ENCODE measurements at regions not wholly inside any gene's neighbourhood (a gene's known extent, or its start where the extent isn't known, plus 50 kb on each side); places are given as distances from the start of the nearest gene placed in this dataset.

GRCh38 chr5:166980666-166981065 lies 1310.8 kb upstream of the WWC1 start:
- DNase-seq (ENCODE audit: low spot score) = no peak

- DNase-seq (ENCODE audit: low spot score) = no peak
Observed at GRCh38 chr5:166982226-166982625, 1309.2 kb upstream of the WWC1 start.

- no peak for DNase-seq (ENCODE audit: low spot score)
Observed at GRCh38 chr5:166991601-166992000, 1299.8 kb upstream of the WWC1 start.

GRCh38 chr5:166992108-166992507 lies 1299.3 kb upstream of the WWC1 start:
- DNase-seq (ENCODE audit: low spot score) = no peak

GRCh38 chr5:166992874-166993722 lies 1298.3 kb upstream of the WWC1 start:
- DNase-seq (ENCODE audit: low spot score) = no peak

- DNase-seq (ENCODE audit: low spot score) = no peak
Observed at GRCh38 chr5:166994226-166994625, 1297.2 kb upstream of the WWC1 start.

GRCh38 chr5:167001246-167001645 lies 1290.2 kb upstream of the WWC1 start:
- no peak for DNase-seq (ENCODE audit: low spot score)

GRCh38 chr5:167008705-167009104 lies 1282.7 kb upstream of the WWC1 start:
- DNase-seq (ENCODE audit: low spot score) = no peak

GRCh38 chr5:167011196-167011595 lies 1280.2 kb upstream of the WWC1 start:
- DNase-seq (ENCODE audit: low spot score) = no peak

GRCh38 chr5:167012123-167013034 lies 1279.1 kb upstream of the WWC1 start:
- no peak for DNase-seq (ENCODE audit: low spot score)

GRCh38 chr5:167014401-167015056 lies 1276.9 kb upstream of the WWC1 start:
- no peak for DNase-seq (ENCODE audit: low spot score)

GRCh38 chr5:167020418-167020817 lies 1271.0 kb upstream of the WWC1 start:
- DNase-seq (ENCODE audit: low spot score) = no peak

- DNase-seq (ENCODE audit: low spot score) = no peak
Observed at GRCh38 chr5:167029488-167029887, 1262.0 kb upstream of the WWC1 start.

- DNase-seq (ENCODE audit: low spot score) = no peak
Observed at GRCh38 chr5:167030500-167031120, 1260.8 kb upstream of the WWC1 start.

GRCh38 chr5:167036585-167036984 lies 1254.9 kb upstream of the WWC1 start:
- DNase-seq (ENCODE audit: low spot score) = no peak

- peak; percentile 10 for DNase-seq (ENCODE audit: low spot score)
Observed at GRCh38 chr5:167049043-167049663, 1242.3 kb upstream of the WWC1 start.

- DNase-seq (ENCODE audit: low spot score) = no peak
Observed at GRCh38 chr5:167049771-167050567, 1241.5 kb upstream of the WWC1 start.

- peak; percentile 10 for DNase-seq (ENCODE audit: low spot score)
Observed at GRCh38 chr5:167050568-167051401, 1240.7 kb upstream of the WWC1 start.

GRCh38 chr5:167051402-167051768 lies 1240.1 kb upstream of the WWC1 start:
- no peak for DNase-seq (ENCODE audit: low spot score)

- DNase-seq (ENCODE audit: low spot score) = no peak
Observed at GRCh38 chr5:167052791-167053190, 1238.7 kb upstream of the WWC1 start.

Measured in COLO829 (cell line).